Peyer's patch (tissue), 4 donors: ENCODE measurements at regions not wholly inside any gene's neighbourhood (a gene's known extent, or its start where the extent isn't known, plus 50 kb on each side); places are given as distances from the start of the nearest gene placed in this dataset.

Source experiments
- DNase-seq, 3 donors: peaks; one replicate each; pipeline ENCODE4 v3.0.0-alpha.2; 2017 to 2019
- H3K27ac ChIP-seq, 4 donors: fragments of 200-600 bp; sonication (generic); one replicate each; pipeline ENCODE4 v1.5.1; 2016 to 2019
- H3K27me3 ChIP-seq, 2 donors: fragments of 200-600 bp; sonication (generic); one replicate each; pipeline ENCODE4 v1.5.1; 2019
- H3K36me3 ChIP-seq, 3 donors: fragments of 200-600 bp; sonication (generic); one replicate each; pipeline ENCODE4 v1.5.1; 2016 to 2019
- H3K4me1 ChIP-seq, 4 donors: fragments of 200-600 bp; sonication (generic); one replicate each; pipeline ENCODE4 v1.5.1; 2016 to 2019
- H3K4me3 ChIP-seq, 4 donors: fragments of 200-600 bp; sonication (generic); 1 replicate in 3 of 4; 2 replicates in 1 of 4; pipeline ENCODE4 v1.5.1; 2016 to 2019; ENCODE audit warnings: mild to moderate bottlenecking in 1 of 4
- H3K9me3 ChIP-seq, 4 donors: fragments of 200-600 bp; sonication (generic); one replicate each; pipeline ENCODE4 v1.5.1; 2016 to 2019; ENCODE audit warnings: mild to moderate bottlenecking in 1 of 4
- CTCF ChIP-seq, 6 experiments: fragments of 450-650 bp in 4 of 6; fragments of 200-600 bp in 2 of 6; sonication (generic) in 1 of 6; IDR thresholded peaks; one replicate each; pipeline ENCODE4 v1.5.1; 2017 to 2019; ENCODE audit warnings: antibody characterized with exemption in 6 of 6, mild to moderate bottlenecking in 3 of 6, moderate library complexity in 1 of 6
- POLR2A ChIP-seq, 2 donors: fragments of 450-650 bp; IDR thresholded peaks; one replicate each; pipeline ENCODE4 v1.5.1; 2017; ENCODE audit warnings: antibody characterized with exemption in 2 of 2, mild to moderate bottlenecking in 2 of 2, moderate library complexity in 2 of 2

GRCh38 chr15:95375281-95375680 is 955.2 kb upstream of the NR2F2 start:
- no peak for TF ChIP-seq CTCF (IDR thresholded peaks at IDR 0.05)
- TF ChIP-seq POLR2A (IDR thresholded peaks at IDR 0.05): no peak
- Histone ChIP-seq H3K4me1 (no peaks in the 10 kb centered on the region), H3K4me3 (no peak overlapping the region), H3K27me3 (no peaks in the 10 kb centered on the region), H3K9me3 (no peaks in the 10 kb centered on the region), H3K36me3 (no peaks in the 10 kb centered on the region), H3K27ac (no peak overlapping the region)
- DNase-seq: no peak

- Histone ChIP-seq H3K27me3 (no peaks in the 10 kb centered on the region), H3K4me3 (no peak overlapping the region), H3K27ac (no peak overlapping the region), H3K4me1 (no peaks in the 10 kb centered on the region), H3K36me3 (no peaks in the 10 kb centered on the region), H3K9me3 (no peaks in the 10 kb centered on the region)
- TF ChIP-seq CTCF (IDR thresholded peaks at IDR 0.05): no peak
- no peak for TF ChIP-seq POLR2A (IDR thresholded peaks at IDR 0.05)
- no peak for DNase-seq
These were observed 953.1 kb upstream of the NR2F2 start for GRCh38 chr15:95377258-95377852.

- no peaks in the 10 kb centered on the region for H3K9me3 ChIP-seq
- no peak for DNase-seq
- H3K36me3 ChIP-seq: no peaks in the 10 kb centered on the region
- no peaks in the 10 kb centered on the region for H3K27me3 ChIP-seq
- H3K27ac ChIP-seq: no peak overlapping the region
- H3K4me3 ChIP-seq: no peak overlapping the region
- no peaks in the 10 kb centered on the region for H3K4me1 ChIP-seq
- TF ChIP-seq POLR2A (IDR thresholded peaks at IDR 0.05) (no peak), CTCF (IDR thresholded peaks at IDR 0.05) (no peak)
These were observed 936.1 kb upstream of the NR2F2 start for GRCh38 chr15:95394186-95395067.

- Histone ChIP-seq H3K9me3 (no peaks in the 10 kb centered on the region), H3K36me3 (no peaks in the 10 kb centered on the region), H3K27ac (no peak overlapping the region), H3K27me3 (no peaks in the 10 kb centered on the region), H3K4me3 (no peak overlapping the region), H3K4me1 (no peaks in the 10 kb centered on the region)
- TF ChIP-seq POLR2A (IDR thresholded peaks at IDR 0.05) (no peak), CTCF (IDR thresholded peaks at IDR 0.05) (no peak)
- no peak for DNase-seq
These were observed 930.1 kb upstream of the NR2F2 start for GRCh38 chr15:95400428-95400827.

GRCh38 chr15:95401587-95401986 is 928.9 kb upstream of the NR2F2 start:
- no peaks in the 10 kb centered on the region for H3K36me3 ChIP-seq
- H3K27ac ChIP-seq: no peak overlapping the region
- TF ChIP-seq POLR2A (IDR thresholded peaks at IDR 0.05) (no peak), CTCF (IDR thresholded peaks at IDR 0.05) (no peak)
- H3K9me3 ChIP-seq: no peaks in the 10 kb centered on the region
- no peak for DNase-seq
- no peaks in the 10 kb centered on the region for H3K27me3 ChIP-seq
- no peak overlapping the region for H3K4me3 ChIP-seq
- H3K4me1 ChIP-seq: no peaks in the 10 kb centered on the region
